ENCODE measurements at regions not wholly inside any gene's neighbourhood (a gene's known extent, or its start where the extent isn't known, plus 50 kb on each side); places are given as distances from the start of the nearest gene placed in this dataset.

- H3K36me3 ChIP-seq (ENCODE audit: low read depth): no peaks in the 10 kb centered on the region
- no peaks in the 10 kb centered on the region for H3K9me3 ChIP-seq (ENCODE audit: severe bottlenecking)
- no peaks in the 10 kb centered on the region for H3K4me1 ChIP-seq (ENCODE audit: insufficient read depth, poor library complexity, severe bottlenecking)
- TF ChIP-seq, protein P1, sequence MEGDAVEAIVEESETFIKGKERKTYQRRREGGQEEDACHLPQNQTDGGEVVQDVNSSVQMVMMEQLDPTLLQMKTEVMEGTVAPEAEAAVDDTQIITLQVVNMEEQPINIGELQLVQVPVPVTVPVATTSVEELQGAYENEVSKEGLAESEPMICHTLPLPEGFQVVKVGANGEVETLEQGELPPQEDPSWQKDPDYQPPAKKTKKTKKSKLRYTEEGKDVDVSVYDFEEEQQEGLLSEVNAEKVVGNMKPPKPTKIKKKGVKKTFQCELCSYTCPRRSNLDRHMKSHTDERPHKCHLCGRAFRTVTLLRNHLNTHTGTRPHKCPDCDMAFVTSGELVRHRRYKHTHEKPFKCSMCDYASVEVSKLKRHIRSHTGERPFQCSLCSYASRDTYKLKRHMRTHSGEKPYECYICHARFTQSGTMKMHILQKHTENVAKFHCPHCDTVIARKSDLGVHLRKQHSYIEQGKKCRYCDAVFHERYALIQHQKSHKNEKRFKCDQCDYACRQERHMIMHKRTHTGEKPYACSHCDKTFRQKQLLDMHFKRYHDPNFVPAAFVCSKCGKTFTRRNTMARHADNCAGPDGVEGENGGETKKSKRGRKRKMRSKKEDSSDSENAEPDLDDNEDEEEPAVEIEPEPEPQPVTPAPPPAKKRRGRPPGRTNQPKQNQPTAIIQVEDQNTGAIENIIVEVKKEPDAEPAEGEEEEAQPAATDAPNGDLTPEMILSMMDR (IDR thresholded peaks at IDR 0.05; ENCODE audit: poor library complexity, severe bottlenecking): no peak
- H3K27ac ChIP-seq (ENCODE audit: poor library complexity, severe bottlenecking): no peak overlapping the region
- H3K4me3 ChIP-seq (ENCODE audit: severe bottlenecking): no peak overlapping the region
- ATAC-seq (ENCODE audit: low read depth) (no peak), DNase-seq (ENCODE audit: low spot score) (no peak)
- H3K27me3 ChIP-seq (ENCODE audit: insufficient read depth, poor library complexity, severe bottlenecking): peaks cover 21% of the 10 kb centered on the region
These were observed 416.9 kb upstream of the ZFHX3 start for GRCh38 chr16:73464834-73465233.

DNA sequence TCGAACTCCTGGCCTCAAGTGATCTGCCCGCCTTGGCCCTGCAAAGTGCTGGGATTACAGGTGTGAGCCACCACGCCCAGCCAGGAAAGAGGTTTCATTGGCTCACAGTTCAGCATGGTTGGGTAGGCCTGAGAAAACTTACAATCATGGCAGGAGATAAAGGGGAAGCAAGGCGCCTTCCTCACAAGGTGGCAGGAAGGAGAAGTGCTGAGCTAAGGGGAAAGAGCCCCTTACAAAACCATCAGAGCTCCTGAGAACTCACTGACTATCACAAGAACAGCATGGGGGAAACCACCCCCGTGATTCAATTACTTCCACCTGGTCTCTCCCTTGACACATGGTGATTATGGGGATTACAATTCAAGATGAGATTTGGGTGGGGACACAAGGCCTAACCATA, 411.7 kb upstream of the ZFHX3 start:
- Histone ChIP-seq H3K9me3 (ENCODE audit: severe bottlenecking) (no peaks in the 10 kb centered on the region), H3K36me3 (ENCODE audit: low read depth) (no peaks in the 10 kb centered on the region), H3K4me1 (ENCODE audit: insufficient read depth, poor library complexity, severe bottlenecking) (no peaks in the 10 kb centered on the region), H3K27me3 (ENCODE audit: insufficient read depth, poor library complexity, severe bottlenecking) (peaks cover 14% of the 10 kb centered on the region), H3K27ac (ENCODE audit: poor library complexity, severe bottlenecking) (no peak overlapping the region), H3K4me3 (ENCODE audit: severe bottlenecking) (no peak overlapping the region)
- ATAC-seq (ENCODE audit: low read depth): no peak
- TF ChIP-seq, protein P1 (IDR thresholded peaks at IDR 0.05; ENCODE audit: poor library complexity, severe bottlenecking): no peak
- DNase-seq (ENCODE audit: low spot score): no peak

- no peak for ATAC-seq (ENCODE audit: low read depth)
- no peaks in the 10 kb centered on the region for H3K4me1 ChIP-seq (ENCODE audit: insufficient read depth, poor library complexity, severe bottlenecking)
- DNase-seq (ENCODE audit: low spot score): no peak
- no peaks in the 10 kb centered on the region for H3K36me3 ChIP-seq (ENCODE audit: low read depth)
- H3K27me3 ChIP-seq (ENCODE audit: insufficient read depth, poor library complexity, severe bottlenecking): peaks cover 2% of the 10 kb centered on the region
- TF ChIP-seq, protein P1 (IDR thresholded peaks at IDR 0.05; ENCODE audit: poor library complexity, severe bottlenecking): no peak
- no peaks in the 10 kb centered on the region for H3K9me3 ChIP-seq (ENCODE audit: severe bottlenecking)
- no peak overlapping the region for H3K27ac ChIP-seq (ENCODE audit: poor library complexity, severe bottlenecking)
- no peak overlapping the region for H3K4me3 ChIP-seq (ENCODE audit: severe bottlenecking)
These were observed 409.9 kb upstream of the ZFHX3 start for GRCh38 chr16:73457851-73458250.

DNA sequence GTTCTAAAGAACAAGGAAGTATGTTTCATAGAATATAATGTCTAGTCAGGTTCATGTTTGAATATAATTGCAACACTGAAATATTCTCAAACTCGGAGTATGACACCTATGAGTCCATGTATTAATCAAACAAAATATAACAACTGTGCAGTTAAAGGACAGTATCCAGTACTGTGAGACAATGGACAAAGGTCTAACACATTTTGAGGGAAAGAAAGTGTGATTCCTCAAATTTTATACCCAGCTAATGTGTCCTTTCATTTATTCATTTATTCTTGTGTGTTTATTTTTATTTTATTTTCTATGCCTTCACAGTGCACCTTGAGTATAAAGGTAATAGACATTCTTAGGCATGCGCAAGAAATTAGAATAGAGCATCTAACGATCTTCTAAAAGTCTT, 401.0 kb upstream of the ZFHX3 start:
- TF ChIP-seq, protein P1 (IDR thresholded peaks at IDR 0.05; ENCODE audit: poor library complexity, severe bottlenecking): no peak
- no peaks in the 10 kb centered on the region for H3K4me1 ChIP-seq (ENCODE audit: insufficient read depth, poor library complexity, severe bottlenecking)
- no peaks in the 10 kb centered on the region for H3K36me3 ChIP-seq (ENCODE audit: low read depth)
- H3K9me3 ChIP-seq (ENCODE audit: severe bottlenecking): peaks cover 7% of the 10 kb centered on the region
- H3K4me3 ChIP-seq (ENCODE audit: severe bottlenecking): no peak overlapping the region
- peaks cover 2% of the 10 kb centered on the region for H3K27me3 ChIP-seq (ENCODE audit: insufficient read depth, poor library complexity, severe bottlenecking)
- no peak overlapping the region for H3K27ac ChIP-seq (ENCODE audit: poor library complexity, severe bottlenecking)
- no peak for DNase-seq (ENCODE audit: low spot score)
- ATAC-seq (ENCODE audit: low read depth): no peak

DNA sequence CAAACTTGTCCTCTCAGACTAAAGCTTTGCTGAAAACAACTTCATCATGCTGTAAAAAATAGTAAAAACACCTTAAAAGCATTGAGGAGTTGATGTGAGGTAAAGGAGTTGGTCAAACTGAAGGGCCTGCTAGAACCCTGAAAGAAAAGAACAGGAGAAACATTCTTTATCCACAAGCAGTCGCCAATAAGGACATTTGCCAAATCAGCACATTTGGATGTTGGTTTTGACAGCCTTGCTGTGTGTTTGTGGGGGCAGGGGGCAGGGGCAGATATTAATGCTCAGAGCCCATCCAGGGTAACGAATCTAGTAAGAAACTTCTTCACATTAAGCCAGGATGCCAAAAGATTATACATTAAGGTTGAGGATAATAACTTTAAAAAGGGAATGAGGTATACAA, 399.9 kb upstream of the ZFHX3 start:
- ATAC-seq (ENCODE audit: low read depth) (no peak), DNase-seq (ENCODE audit: low spot score) (no peak)
- Histone ChIP-seq H3K27ac (ENCODE audit: poor library complexity, severe bottlenecking) (no peak overlapping the region), H3K27me3 (ENCODE audit: insufficient read depth, poor library complexity, severe bottlenecking) (peaks cover 8% of the 10 kb centered on the region), H3K36me3 (ENCODE audit: low read depth) (no peaks in the 10 kb centered on the region), H3K4me1 (ENCODE audit: insufficient read depth, poor library complexity, severe bottlenecking) (no peaks in the 10 kb centered on the region), H3K4me3 (ENCODE audit: severe bottlenecking) (no peak overlapping the region), H3K9me3 (ENCODE audit: severe bottlenecking) (peaks cover 7% of the 10 kb centered on the region)
- TF ChIP-seq, protein P1 (IDR thresholded peaks at IDR 0.05; ENCODE audit: poor library complexity, severe bottlenecking): no peak
